CD4-positive, alpha-beta T cell (primary cell): ENCODE measurements at regions not wholly inside any gene's neighbourhood (a gene's known extent, or its start where the extent isn't known, plus 50 kb on each side); places are given as distances from the start of the nearest gene placed in this dataset.

Experiments used
- ATAC-seq: fragments of 200-7000 bp; cut with Tn5 transposase; one replicate; pipeline ENCODE4 v1.10.0; 2022; ENCODE audit warnings: mild to moderate bottlenecking; ENCODE audit not compliant: poor library complexity
- CTCF ChIA-PET: fragments of 350-600 bp; sonication (Branson Sonifier 250); formaldehyde crosslinking; loops from one replicate; lab custom pipeline; 2021; ENCODE audit warnings: antibody characterized with exemption, inconsistent platforms; lab: Charles Lee
- POLR2A ChIA-PET: fragments of 350-600 bp; sonication (Branson Sonifier 250); formaldehyde crosslinking; loops from one replicate; lab custom pipeline; 2021; ENCODE audit warnings: antibody characterized with exemption, inconsistent platforms; lab: Charles Lee
- DNase-seq, 14 experiments: peaks; one replicate each; pipeline ENCODE4 v3.0.0-alpha.2; 2013 to 2020; ENCODE audit warnings: mixed read lengths in 2 of 14
- H3K27ac ChIP-seq, 2 donors: one replicate each; pipeline versions ENCODE4 v1.5.1 to v1.7.0; 2013; ENCODE audit warnings: low read length in 2 of 2, low read depth in 1 of 2, mild to moderate bottlenecking in 1 of 2
- H3K27me3 ChIP-seq, 2 experiments: 1 replicate in 1 of 2; 2 replicates in 1 of 2; pipeline versions ENCODE4 v1.6.1 to v1.7.0; 2013; ENCODE audit warnings: low read length in 2 of 2, control low read depth in 1 of 2, mild to moderate bottlenecking in 1 of 2, moderate library complexity in 1 of 2; ENCODE audit not compliant: insufficient read depth in 2 of 2, control insufficient read depth in 1 of 2
- H3K36me3 ChIP-seq: one replicate; pipeline ENCODE4 v1.6.1; 2013; ENCODE audit warnings: low read length, control low read depth; ENCODE audit not compliant: insufficient read depth
- H3K4me1 ChIP-seq: one replicate; pipeline ENCODE4 v1.6.1; 2013; ENCODE audit warnings: low read length, control low read depth; ENCODE audit not compliant: insufficient read depth
- H3K4me3 ChIP-seq: one replicate; pipeline ENCODE4 v1.5.1; 2013; ENCODE audit warnings: mild to moderate bottlenecking, low read length, moderate library complexity
- H3K9me3 ChIP-seq, 2 experiments: 1 replicate in 1 of 2; 2 replicates in 1 of 2; pipeline versions ENCODE4 v1.6.1 to v1.7.0; 2013; ENCODE audit warnings: low read length in 2 of 2, mild to moderate bottlenecking in 2 of 2, control low read depth in 1 of 2, moderate library complexity in 1 of 2; ENCODE audit not compliant: control insufficient read depth in 1 of 2, insufficient read depth in 1 of 2
- H3K27ac Mint-ChIP-seq: one replicate; pipeline ENCODE4 v1.8.0; 2020; ENCODE audit warnings: mixed read lengths
- H3K27me3 Mint-ChIP-seq: one replicate; pipeline ENCODE4 v1.8.0; 2021; ENCODE audit warnings: mixed read lengths
- H3K36me3 Mint-ChIP-seq: one replicate; pipeline ENCODE4 v1.8.0; 2021; ENCODE audit warnings: low read depth, mixed read lengths
- H3K4me1 Mint-ChIP-seq: one replicate; pipeline ENCODE4 v1.8.0; 2021; ENCODE audit warnings: low read depth, mixed read lengths
- H3K4me3 Mint-ChIP-seq: one replicate; pipeline ENCODE4 v1.8.0; 2020; ENCODE audit warnings: mild to moderate bottlenecking, mixed read lengths
- H3K9me3 Mint-ChIP-seq: one replicate; pipeline ENCODE4 v1.8.0; 2020; ENCODE audit warnings: mixed read lengths
- intact Hi-C, 2 experiments: fragments of 100-400 bp; cut with DNase I in 1 of 2; cut with micrococcal nuclease in 1 of 2; formaldehyde crosslinking; loops; one replicate each; pipeline versions ENCODE4 v1.15.1 to v1.9.0; 2023 to 2025; cut with DNase I, micrococcal nuclease
- TF ChIP-seq, protein P1 (sequence below): fragments of 200-600 bp; IDR thresholded peaks from one replicate; pipeline ENCODE4 v1.8.0; 2022; ENCODE audit warnings: antibody characterized with exemption, mild to moderate bottlenecking

DNA sequence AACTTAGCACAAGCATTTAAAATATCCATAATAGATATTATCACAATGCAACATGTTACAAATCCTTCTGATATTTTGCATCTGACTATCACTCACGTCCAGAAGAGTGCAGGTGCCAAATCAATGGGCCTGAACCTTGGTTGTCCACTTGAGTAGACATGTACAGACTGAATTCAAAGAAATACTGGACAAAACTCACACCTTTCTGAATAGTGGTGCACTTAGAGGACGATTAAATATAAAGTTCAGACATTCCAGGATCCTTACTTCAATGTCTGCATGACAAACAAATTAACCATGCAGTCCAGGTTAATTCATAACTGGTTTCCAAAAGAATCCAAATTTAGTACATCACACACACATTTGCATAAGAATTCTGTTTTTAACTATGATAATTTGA is 406.0 kb upstream of the EDA2R start:
- no peaks in the 10 kb centered on the region for H3K4me1 ChIP-seq
- Mint-ChIP-seq H3K27me3 (no peaks in the 10 kb centered on the region), H3K9me3 (no peaks in the 10 kb centered on the region), H3K27ac (no peak overlapping the region), H3K4me3 (no peak overlapping the region), H3K36me3 (no peaks in the 10 kb centered on the region), H3K4me1 (no peaks in the 10 kb centered on the region)
- ATAC-seq (no peak), DNase-seq (no peak)
- no peaks in the 10 kb centered on the region for H3K27me3 ChIP-seq
- no peaks in the 10 kb centered on the region for H3K36me3 ChIP-seq
- H3K4me3 ChIP-seq, result no peak overlapping the region
- TF ChIP-seq, protein P1, sequence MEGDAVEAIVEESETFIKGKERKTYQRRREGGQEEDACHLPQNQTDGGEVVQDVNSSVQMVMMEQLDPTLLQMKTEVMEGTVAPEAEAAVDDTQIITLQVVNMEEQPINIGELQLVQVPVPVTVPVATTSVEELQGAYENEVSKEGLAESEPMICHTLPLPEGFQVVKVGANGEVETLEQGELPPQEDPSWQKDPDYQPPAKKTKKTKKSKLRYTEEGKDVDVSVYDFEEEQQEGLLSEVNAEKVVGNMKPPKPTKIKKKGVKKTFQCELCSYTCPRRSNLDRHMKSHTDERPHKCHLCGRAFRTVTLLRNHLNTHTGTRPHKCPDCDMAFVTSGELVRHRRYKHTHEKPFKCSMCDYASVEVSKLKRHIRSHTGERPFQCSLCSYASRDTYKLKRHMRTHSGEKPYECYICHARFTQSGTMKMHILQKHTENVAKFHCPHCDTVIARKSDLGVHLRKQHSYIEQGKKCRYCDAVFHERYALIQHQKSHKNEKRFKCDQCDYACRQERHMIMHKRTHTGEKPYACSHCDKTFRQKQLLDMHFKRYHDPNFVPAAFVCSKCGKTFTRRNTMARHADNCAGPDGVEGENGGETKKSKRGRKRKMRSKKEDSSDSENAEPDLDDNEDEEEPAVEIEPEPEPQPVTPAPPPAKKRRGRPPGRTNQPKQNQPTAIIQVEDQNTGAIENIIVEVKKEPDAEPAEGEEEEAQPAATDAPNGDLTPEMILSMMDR, result no peak
- H3K9me3 ChIP-seq, result no peaks in the 10 kb centered on the region
- POLR2A ChIA-PET, result no interaction called here
- intact Hi-C loops, result no loop called here
- CTCF ChIA-PET, result no interaction called here
- no peak overlapping the region for H3K27ac ChIP-seq

DNA sequence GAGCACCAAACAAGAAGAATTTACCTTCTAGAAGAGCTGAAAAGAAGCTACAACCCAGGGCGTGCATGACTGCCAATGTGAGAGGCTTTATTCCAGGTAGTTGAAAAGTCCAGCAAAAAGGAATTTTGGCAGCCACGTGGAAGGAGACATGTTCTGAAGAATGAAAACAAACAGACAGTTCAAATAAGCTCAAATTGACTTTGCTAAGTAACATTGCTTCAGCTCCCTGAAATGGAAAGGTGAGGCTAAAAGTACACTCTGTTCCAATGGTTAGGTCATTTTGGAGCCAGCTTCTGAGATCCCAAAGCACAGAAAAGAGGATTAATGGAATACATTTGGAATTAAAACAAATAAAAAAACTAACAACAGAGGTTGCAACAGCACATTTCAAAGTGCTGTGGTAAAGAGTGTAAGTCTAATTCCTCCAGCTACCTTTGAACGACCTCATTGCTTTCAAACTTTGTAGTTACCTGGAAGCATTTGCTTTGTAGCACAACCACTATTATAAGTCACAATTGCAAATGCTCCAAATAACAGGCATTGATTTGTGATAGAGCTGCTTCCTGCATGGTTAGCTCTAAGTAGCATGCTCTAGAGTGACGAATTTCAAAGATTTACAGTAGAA is 405.3 kb upstream of the EDA2R start:
- ChIA-PET CTCF (no interaction called here), POLR2A (no interaction called here)
- Mint-ChIP-seq H3K36me3 (no peaks in the 10 kb centered on the region), H3K4me1 (no peaks in the 10 kb centered on the region), H3K9me3 (no peaks in the 10 kb centered on the region), H3K27ac (no peak overlapping the region), H3K27me3 (no peaks in the 10 kb centered on the region), H3K4me3 (no peak overlapping the region)
- H3K27ac ChIP-seq, result no peak overlapping the region
- H3K36me3 ChIP-seq, result no peaks in the 10 kb centered on the region
- no peak for ATAC-seq
- H3K4me3 ChIP-seq, result no peak overlapping the region
- H3K27me3 ChIP-seq, result no peaks in the 10 kb centered on the region
- TF ChIP-seq, protein P1, result no peak
- intact Hi-C loops, result no loop called here
- H3K9me3 ChIP-seq, result no peaks in the 10 kb centered on the region
- no peak for DNase-seq
- no peaks in the 10 kb centered on the region for H3K4me1 ChIP-seq

DNA sequence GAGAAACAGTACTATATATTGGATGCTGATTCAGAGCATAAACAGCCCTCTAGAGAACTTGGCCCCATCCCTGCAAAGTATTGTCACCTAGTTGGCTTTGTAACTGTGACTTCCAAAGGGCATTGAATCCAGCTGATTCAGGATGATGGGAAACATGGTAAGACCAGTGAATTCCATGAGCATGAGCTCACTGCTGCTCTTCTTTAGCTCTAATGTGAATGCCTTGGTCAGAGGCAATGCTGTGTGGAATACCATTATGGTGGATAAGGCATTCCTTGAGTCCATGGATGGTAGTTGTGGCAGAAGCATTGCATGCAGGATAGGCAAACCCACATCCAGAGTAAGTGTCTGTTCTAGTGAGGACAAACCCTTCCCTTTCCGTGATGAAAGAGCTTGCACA is 365.6 kb upstream of the EDA2R start:
- no peaks in the 10 kb centered on the region for H3K36me3 ChIP-seq
- POLR2A ChIA-PET, result no interaction called here
- ATAC-seq (no peak), DNase-seq (no peak)
- H3K27me3 ChIP-seq, result no peaks in the 10 kb centered on the region
- Mint-ChIP-seq H3K36me3 (no peaks in the 10 kb centered on the region), H3K27me3 (no peaks in the 10 kb centered on the region), H3K4me1 (no peaks in the 10 kb centered on the region), H3K4me3 (no peak overlapping the region), H3K9me3 (peaks cover 3% of the 10 kb centered on the region), H3K27ac (no peak overlapping the region)
- intact Hi-C loops, result no loop called here
- CTCF ChIA-PET, result no interaction called here
- no peak overlapping the region for H3K4me3 ChIP-seq
- H3K27ac ChIP-seq, result no peak overlapping the region
- H3K9me3 ChIP-seq, result peaks cover 6 to 7% of the 10 kb centered on the region in 2 experiments
- TF ChIP-seq, protein P1, result no peak
- no peaks in the 10 kb centered on the region for H3K4me1 ChIP-seq
